Femur (tissue), 1 donor: ENCODE measurements at regions not wholly inside any gene's neighbourhood (a gene's known extent, or its start where the extent isn't known, plus 50 kb on each side); places are given as distances from the start of the nearest gene placed in this dataset.
A peak's percentile ranks its signal among the peaks of the same experiment; 100 is the strongest.

Source experiments
- DNase-seq: peaks from one replicate; pipeline ENCODE4 v3.0.0-alpha.2; 2017

- no peak for DNase-seq
Measured at GRCh38 chr19:56947206-56947605, 106.7 kb upstream of the PEG3 start.

DNA sequence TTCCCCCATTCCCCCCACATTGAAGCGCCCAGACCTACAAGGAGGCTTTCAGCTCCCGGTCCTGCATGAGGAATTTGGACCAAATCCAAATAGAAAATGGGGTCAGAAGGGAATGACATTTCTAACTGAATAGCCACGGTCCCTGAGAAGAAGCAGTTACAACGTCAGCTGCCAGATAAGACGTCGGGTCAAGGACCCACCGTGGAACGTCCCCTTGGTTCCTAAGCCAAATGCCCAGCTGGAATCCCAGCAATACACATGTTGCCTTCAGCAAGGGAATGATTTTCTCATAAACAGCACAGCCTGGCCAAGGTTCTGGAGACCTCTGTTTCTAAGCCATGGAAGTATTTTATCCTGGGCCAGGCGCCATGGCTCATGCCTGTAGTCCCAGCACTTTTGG, 109.1 kb upstream of the PEG3 start:
- no peak for DNase-seq

GRCh38 chr19:56951672-56952071, 111.1 kb upstream of the PEG3 start:
- DNase-seq: no peak

- no peak for DNase-seq
Measured at GRCh38 chr19:56953470-56953869, 112.9 kb upstream of the PEG3 start.

- no peak for DNase-seq
Measured at GRCh38 chr19:56955637-56956216, 115.2 kb upstream of the PEG3 start.

DNA sequence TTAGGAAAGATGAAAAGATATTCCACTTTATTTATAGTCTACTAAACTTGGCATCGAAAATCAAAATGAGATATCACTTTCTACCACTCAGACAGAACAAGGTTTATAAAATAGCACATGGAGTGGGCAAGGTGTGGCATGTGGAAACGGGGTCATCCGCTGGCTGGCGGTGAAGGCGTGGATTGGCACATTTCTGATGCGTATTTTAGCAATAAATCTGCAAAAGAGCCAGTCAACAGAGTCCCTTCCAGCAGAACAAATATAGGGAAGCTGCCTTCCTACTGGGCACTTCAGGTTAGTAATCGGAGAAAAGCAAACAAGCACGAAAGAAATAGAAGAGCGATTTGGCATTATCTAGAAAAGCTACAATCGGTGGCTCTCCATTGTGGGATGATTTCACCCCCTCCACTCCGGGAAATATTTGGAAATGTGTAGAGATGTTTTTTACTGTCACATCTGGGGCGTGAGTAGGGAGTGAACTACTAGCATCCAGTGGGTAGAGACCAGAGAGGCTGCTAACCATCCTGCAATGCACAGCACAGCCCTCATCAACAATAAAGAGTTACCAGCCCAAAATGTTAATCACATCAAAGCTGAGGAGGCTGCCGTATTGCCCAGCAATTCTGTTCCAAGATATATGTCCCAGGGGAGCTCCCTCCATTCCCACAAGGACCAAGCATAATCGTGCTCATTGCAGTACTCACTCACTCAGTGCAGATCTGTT, 116.1 kb upstream of the PEG3 start:
- no peak for DNase-seq

GRCh38 chr19:56959205-56959604, 118.7 kb upstream of the PEG3 start:
- no peak for DNase-seq

DNA sequence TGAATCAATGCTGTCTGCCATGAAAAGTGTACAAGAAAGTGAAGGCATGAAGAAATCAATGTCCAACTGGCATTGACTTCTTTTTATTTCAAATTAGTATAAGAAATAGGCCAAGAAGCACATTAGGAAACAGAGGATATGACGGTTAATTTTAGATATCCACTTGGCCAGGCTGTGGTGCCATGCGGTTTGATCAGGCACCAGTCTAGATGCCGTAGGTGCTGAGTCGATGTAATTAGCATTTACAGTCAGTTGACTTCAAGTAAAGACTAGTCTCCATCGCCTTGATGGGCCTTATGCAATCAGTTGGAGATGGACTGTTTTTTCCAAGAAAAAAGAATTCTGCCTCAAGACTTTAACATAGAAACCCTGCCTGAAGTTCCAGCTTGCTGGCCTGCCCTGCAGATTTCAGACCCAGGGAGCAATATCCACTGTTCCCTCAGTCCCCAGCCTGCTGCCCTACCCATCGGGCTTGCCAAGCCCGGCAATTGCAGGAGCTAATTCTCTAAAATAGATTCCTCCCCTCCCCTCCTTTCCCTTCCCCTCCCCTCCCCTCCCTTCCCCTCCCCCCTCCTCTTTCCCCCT, 120.5 kb upstream of the PEG3 start:
- DNase-seq: peak; percentile 41

DNA sequence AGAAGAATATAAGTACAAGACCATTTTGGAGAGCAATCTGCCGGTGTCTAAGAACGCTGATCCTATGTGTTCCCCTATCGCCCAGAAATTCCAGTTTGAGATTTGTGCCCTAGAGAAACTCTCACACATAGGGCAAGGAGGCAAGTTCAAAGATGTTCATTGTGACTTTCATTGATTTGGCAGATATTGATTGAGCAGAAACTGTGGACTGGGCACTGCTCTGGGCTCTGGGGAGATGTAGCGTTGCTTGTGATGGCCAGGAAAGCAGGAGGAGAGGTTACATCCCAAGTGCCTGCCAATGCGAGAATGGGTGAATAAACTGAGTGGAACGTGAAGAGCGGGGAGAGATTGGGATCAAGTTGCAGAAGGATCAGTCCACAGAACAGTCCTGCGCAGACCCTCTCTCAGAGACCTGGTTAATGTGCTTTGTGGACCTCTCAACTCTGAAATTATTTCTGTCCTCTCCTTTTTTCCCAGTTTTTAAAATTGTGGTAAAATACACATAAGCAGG, 123.9 kb upstream of the PEG3 start:
- DNase-seq: no peak

GRCh38 chr19:56966225-56966696, 125.7 kb upstream of the PEG3 start:
- peak; percentile 87 for DNase-seq

DNA sequence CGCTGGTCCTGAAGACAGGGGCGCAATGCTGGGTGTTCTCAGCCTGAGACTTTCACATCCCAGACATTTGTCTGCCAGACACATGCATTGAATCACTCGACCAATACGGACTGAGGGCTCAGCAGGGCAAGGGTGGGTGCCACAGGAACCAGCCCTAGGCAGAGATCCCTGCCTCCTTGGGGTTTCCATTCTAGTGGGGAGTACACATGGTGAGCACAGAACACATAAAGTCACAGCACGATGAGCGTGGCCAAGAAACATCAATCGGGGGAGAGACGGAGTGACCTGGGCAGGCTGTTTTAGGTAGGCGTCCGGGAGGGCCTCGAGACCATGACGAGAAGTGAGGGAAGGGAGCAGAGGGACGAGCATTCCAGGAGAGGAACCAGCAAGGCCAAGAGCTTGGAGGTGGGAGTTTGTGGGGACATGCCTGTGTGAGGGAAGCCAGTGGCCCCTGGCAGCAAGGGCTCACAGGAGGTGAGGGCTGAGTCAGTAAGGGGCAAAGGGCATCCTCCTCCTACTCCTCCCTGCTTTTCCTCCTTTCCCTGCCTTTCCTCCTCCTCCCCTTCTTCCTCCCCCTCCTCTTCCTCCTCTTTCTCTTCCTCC, 126.3 kb upstream of the PEG3 start:
- no peak for DNase-seq

DNA sequence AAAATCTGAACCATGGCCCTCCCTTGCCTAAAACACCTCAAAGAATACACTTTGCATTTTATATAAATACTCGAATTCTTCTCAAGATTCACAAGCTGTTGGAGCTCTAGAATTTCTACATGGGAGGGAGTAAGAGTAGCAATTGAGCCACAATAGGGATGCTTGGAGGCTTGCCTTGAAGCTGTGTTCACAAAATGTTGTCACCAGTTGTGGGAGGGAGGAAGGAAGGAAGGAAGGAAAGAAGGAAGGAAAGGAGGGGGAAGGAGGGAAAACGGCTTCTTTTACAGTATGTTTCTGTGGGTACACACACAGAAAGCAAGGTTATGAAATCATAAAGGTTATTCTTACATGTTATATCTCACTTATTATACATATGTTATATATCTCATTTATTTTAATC, 128.6 kb upstream of the PEG3 start:
- DNase-seq: no peak

GRCh38 chr19:56969759-56970178, 129.2 kb upstream of the PEG3 start:
- peak; percentile 77 for DNase-seq

- no peak for DNase-seq
Measured at GRCh38 chr19:56971230-56971629, 130.7 kb upstream of the PEG3 start.

GRCh38 chr19:56972291-56972841, 131.8 kb upstream of the PEG3 start:
- DNase-seq: no peak

DNA sequence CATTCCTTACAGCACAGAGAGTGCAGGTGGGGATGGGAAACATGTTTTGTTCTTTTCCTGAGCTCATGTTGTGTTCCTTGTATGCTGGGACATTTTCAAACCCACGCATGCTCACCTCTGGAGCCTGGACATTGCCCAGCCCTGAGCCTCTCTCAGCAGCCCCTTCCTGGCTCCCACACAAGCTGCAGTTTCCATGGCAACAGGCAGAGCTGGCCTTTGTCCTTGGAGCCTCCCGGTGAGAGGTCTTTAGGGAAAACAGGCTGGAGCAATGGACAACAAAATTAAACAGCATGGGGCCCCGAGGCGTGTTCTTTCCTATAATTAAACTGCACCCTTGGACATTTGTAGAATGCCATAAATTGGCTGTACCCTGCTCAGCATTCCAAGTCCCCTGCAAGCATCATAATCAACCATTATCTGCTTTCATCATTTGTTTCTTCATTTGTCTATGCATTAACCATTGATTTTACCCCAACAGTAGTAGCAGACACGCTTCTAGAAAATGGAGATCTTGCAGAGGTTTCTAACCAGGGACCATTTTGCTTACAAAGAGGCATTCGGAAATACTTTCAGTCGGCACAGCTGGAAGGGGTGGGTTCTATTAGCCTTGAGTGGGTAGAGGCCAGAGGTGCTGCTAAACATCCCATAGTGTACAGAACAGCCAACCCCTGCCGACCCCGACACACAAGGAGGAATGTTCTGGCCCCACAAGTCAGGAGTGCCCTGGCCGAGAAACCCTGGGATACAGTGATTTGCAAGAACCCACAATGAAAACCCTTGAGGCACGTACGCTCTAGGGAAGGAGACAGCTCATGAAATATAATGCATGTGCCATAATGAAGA, 133.4 kb upstream of the PEG3 start:
- DNase-seq: peak; percentile 48

GRCh38 chr19:56974556-56975207, 134.2 kb upstream of the PEG3 start:
- DNase-seq: no peak

GRCh38 chr19:56976300-56976699, 135.8 kb upstream of the PEG3 start:
- no peak for DNase-seq

GRCh38 chr19:56976995-56977906, 136.7 kb upstream of the PEG3 start:
- no peak for DNase-seq

GRCh38 chr19:56978023-56978565, 137.6 kb upstream of the PEG3 start:
- DNase-seq: peak; percentile 68
